ENCODE measurements at regions not wholly inside any gene's neighbourhood (a gene's known extent, or its start where the extent isn't known, plus 50 kb on each side); places are given as distances from the start of the nearest gene placed in this dataset.
"Not testable (repeated sequence)": the region's sequence is repeated elsewhere in the genome, so short reads cannot be mapped to it uniquely, and the experiment has no call there.

- ATAC-seq = no peak
- Mint-ChIP-seq H3K36me3 (no peaks in the 10 kb centered on the region), H3K4me3 (no peak overlapping the region), H3K4me1 (ENCODE audit: low read depth in 2 of 2) (no peaks in the 10 kb centered on the region), H3K27me3 (no peaks in the 10 kb centered on the region), H3K27ac (no peak overlapping the region), H3K9me3 (no peaks in the 10 kb centered on the region)
- DNase-seq (ENCODE audit: low spot score) = no peak
Measured at GRCh38 chr7:12993025-12993424, 305.6 kb downstream of the ARL4A start.

- ATAC-seq (no peak), DNase-seq (ENCODE audit: low spot score) (no peak)
- Mint-ChIP-seq H3K4me1 (ENCODE audit: low read depth in 2 of 2) (no peaks in the 10 kb centered on the region), H3K4me3 (no peak overlapping the region), H3K36me3 (no peaks in the 10 kb centered on the region), H3K27me3 (no peaks in the 10 kb centered on the region), H3K9me3 (peaks cover 12% of the 10 kb centered on the region), H3K27ac (no peak overlapping the region)
Measured at GRCh38 chr7:12995912-12996469, 308.6 kb downstream of the ARL4A start.

- Mint-ChIP-seq H3K4me1 (ENCODE audit: low read depth in 2 of 2) (no peaks in the 10 kb centered on the region), H3K27me3 (no peaks in the 10 kb centered on the region), H3K36me3 (peaks cover 10% of the 10 kb centered on the region), H3K4me3 (no peak overlapping the region), H3K27ac (no peak overlapping the region), H3K9me3 (peaks cover 12% of the 10 kb centered on the region)
- DNase-seq (ENCODE audit: low spot score) (no peak), ATAC-seq (no peak)
Measured at GRCh38 chr7:13007331-13007730, 319.9 kb downstream of the ARL4A start.

GRCh38 chr7:13009517-13009916, 322.1 kb downstream of the ARL4A start:
- Mint-ChIP-seq H3K4me1 (ENCODE audit: low read depth in 2 of 2) (no peaks in the 10 kb centered on the region), H3K36me3 (peaks cover 10% of the 10 kb centered on the region), H3K9me3 (peaks cover 12% of the 10 kb centered on the region), H3K27ac (no peak overlapping the region), H3K27me3 (no peaks in the 10 kb centered on the region), H3K4me3 (no peak overlapping the region)
- ATAC-seq (no peak), DNase-seq (ENCODE audit: low spot score) (no peak)

- DNase-seq (ENCODE audit: low spot score) (no peak), ATAC-seq (no peak)
- Mint-ChIP-seq H3K9me3 (peaks cover 13% of the 10 kb centered on the region), H3K27me3 (no peaks in the 10 kb centered on the region), H3K4me1 (ENCODE audit: low read depth in 2 of 2) (no peaks in the 10 kb centered on the region), H3K27ac (no peak overlapping the region), H3K4me3 (no peak overlapping the region), H3K36me3 (peaks cover 5% of the 10 kb centered on the region)
Measured at GRCh38 chr7:13014011-13014410, 326.6 kb downstream of the ARL4A start.

GRCh38 chr7:13016036-13016581, 328.7 kb downstream of the ARL4A start:
- H3K9me3 Mint-ChIP-seq = peaks cover 7% of the 10 kb centered on the region
- H3K27me3 Mint-ChIP-seq = no peaks in the 10 kb centered on the region
- H3K4me1 Mint-ChIP-seq (ENCODE audit: low read depth in 2 of 2) = no peaks in the 10 kb centered on the region
- H3K4me3 Mint-ChIP-seq = no peak overlapping the region
- H3K27ac Mint-ChIP-seq = no peak overlapping the region
- ATAC-seq (no peak), DNase-seq (ENCODE audit: low spot score) (no peak)
- H3K36me3 Mint-ChIP-seq = peaks cover 4% of the 10 kb centered on the region

- H3K27ac Mint-ChIP-seq = no peak overlapping the region
- no peak for ATAC-seq
- no peaks in the 10 kb centered on the region for H3K4me1 Mint-ChIP-seq (ENCODE audit: low read depth in 2 of 2)
- H3K4me3 Mint-ChIP-seq = no peak overlapping the region
- no peaks in the 10 kb centered on the region for H3K27me3 Mint-ChIP-seq
- H3K36me3 Mint-ChIP-seq = no peaks in the 10 kb centered on the region
- peaks cover 4% of the 10 kb centered on the region for H3K9me3 Mint-ChIP-seq
- no peak for DNase-seq (ENCODE audit: low spot score)
Measured at GRCh38 chr7:13016592-13017332, 329.3 kb downstream of the ARL4A start.

- DNase-seq (ENCODE audit: low spot score) (no peak), ATAC-seq (no peak)
- H3K4me1 Mint-ChIP-seq (ENCODE audit: low read depth in 2 of 2) = no peaks in the 10 kb centered on the region
- no peak overlapping the region for H3K27ac Mint-ChIP-seq
- H3K27me3 Mint-ChIP-seq = no peaks in the 10 kb centered on the region
- H3K9me3 Mint-ChIP-seq = peaks cover 4% of the 10 kb centered on the region
- no peak overlapping the region for H3K4me3 Mint-ChIP-seq
- H3K36me3 Mint-ChIP-seq = no peaks in the 10 kb centered on the region
Measured at GRCh38 chr7:13017333-13017857, 330.0 kb downstream of the ARL4A start.

GRCh38 chr7:13017881-13018280, 330.4 kb downstream of the ARL4A start:
- Mint-ChIP-seq H3K9me3 (peaks cover 4% of the 10 kb centered on the region), H3K4me1 (ENCODE audit: low read depth in 2 of 2) (no peaks in the 10 kb centered on the region), H3K27me3 (no peaks in the 10 kb centered on the region), H3K4me3 (no peak overlapping the region), H3K27ac (no peak overlapping the region), H3K36me3 (no peaks in the 10 kb centered on the region)
- no peak for ATAC-seq
- no peak for DNase-seq (ENCODE audit: low spot score)

GRCh38 chr7:13021566-13022300, 334.3 kb downstream of the ARL4A start:
- DNase-seq (ENCODE audit: low spot score) (no peak), ATAC-seq (no peak)
- Mint-ChIP-seq H3K27ac (no peak overlapping the region), H3K4me1 (ENCODE audit: low read depth in 2 of 2) (no peaks in the 10 kb centered on the region), H3K4me3 (no peak overlapping the region), H3K9me3 (no peaks in the 10 kb centered on the region), H3K27me3 (no peaks in the 10 kb centered on the region), H3K36me3 (no peaks in the 10 kb centered on the region)

GRCh38 chr7:13024121-13024674, 336.8 kb downstream of the ARL4A start:
- Mint-ChIP-seq H3K27me3 (no peaks in the 10 kb centered on the region), H3K27ac (no peak overlapping the region), H3K36me3 (no peaks in the 10 kb centered on the region), H3K9me3 (no peaks in the 10 kb centered on the region), H3K4me3 (no peak overlapping the region), H3K4me1 (ENCODE audit: low read depth in 2 of 2) (no peaks in the 10 kb centered on the region)
- ATAC-seq (no peak), DNase-seq (ENCODE audit: low spot score) (no peak)

- not testable (repeated sequence) for H3K9me3 Mint-ChIP-seq; H3K4me1 Mint-ChIP-seq (ENCODE audit: low read depth in 2 of 2); DNase-seq (ENCODE audit: low spot score); H3K36me3 Mint-ChIP-seq; H3K27me3 Mint-ChIP-seq; ATAC-seq; H3K27ac Mint-ChIP-seq; H3K4me3 Mint-ChIP-seq
Measured at GRCh38 chr7:13025043-13025442, 337.6 kb downstream of the ARL4A start.

GRCh38 chr7:13027321-13027720, 339.9 kb downstream of the ARL4A start:
- no peak for ATAC-seq
- H3K4me3 Mint-ChIP-seq = no peak overlapping the region
- no peak for DNase-seq (ENCODE audit: low spot score)
- H3K9me3 Mint-ChIP-seq = no peaks in the 10 kb centered on the region
- no peaks in the 10 kb centered on the region for H3K27me3 Mint-ChIP-seq
- no peak overlapping the region for H3K27ac Mint-ChIP-seq
- H3K4me1 Mint-ChIP-seq (ENCODE audit: low read depth in 2 of 2) = no peaks in the 10 kb centered on the region
- no peaks in the 10 kb centered on the region for H3K36me3 Mint-ChIP-seq

Measured in natural killer cell treated with Interleukin-12 subunit alpha and Interleukin-12 subunit beta and Interleukin-15 and Interleukin-18, amount 100 ng/mL, for 72 hours (primary cell).